Loucy (cell line): ENCODE measurements at regions not wholly inside any gene's neighbourhood (a gene's known extent, or its start where the extent isn't known, plus 50 kb on each side); places are given as distances from the start of the nearest gene placed in this dataset.

Source experiments
- CTCF ChIP-seq: fragments of 200-600 bp; sonication (generic); conservative IDR thresholded peaks from 2 replicates; pipeline ENCODE4 v1.5.1; 2014; ENCODE audit warnings: mild to moderate bottlenecking, antibody characterized with exemption, low read length
- EZH2phosphoT487 ChIP-seq: fragments of 200-600 bp; IDR thresholded peaks from 2 replicates; pipeline ENCODE4 v1.6.1; 2018; ENCODE audit warnings: antibody characterized with exemption, mild to moderate bottlenecking, moderate library complexity, borderline replicate concordance

- TF ChIP-seq CTCF (no peak), EZH2phosphoT487 (no peak)
These were observed 285.2 kb upstream of the ATP10A start for GRCh38 chr15:26148156-26148860.
